ENCODE measurements at regions not wholly inside any gene's neighbourhood (a gene's known extent, or its start where the extent isn't known, plus 50 kb on each side); places are given as distances from the start of the nearest gene placed in this dataset.

DNA sequence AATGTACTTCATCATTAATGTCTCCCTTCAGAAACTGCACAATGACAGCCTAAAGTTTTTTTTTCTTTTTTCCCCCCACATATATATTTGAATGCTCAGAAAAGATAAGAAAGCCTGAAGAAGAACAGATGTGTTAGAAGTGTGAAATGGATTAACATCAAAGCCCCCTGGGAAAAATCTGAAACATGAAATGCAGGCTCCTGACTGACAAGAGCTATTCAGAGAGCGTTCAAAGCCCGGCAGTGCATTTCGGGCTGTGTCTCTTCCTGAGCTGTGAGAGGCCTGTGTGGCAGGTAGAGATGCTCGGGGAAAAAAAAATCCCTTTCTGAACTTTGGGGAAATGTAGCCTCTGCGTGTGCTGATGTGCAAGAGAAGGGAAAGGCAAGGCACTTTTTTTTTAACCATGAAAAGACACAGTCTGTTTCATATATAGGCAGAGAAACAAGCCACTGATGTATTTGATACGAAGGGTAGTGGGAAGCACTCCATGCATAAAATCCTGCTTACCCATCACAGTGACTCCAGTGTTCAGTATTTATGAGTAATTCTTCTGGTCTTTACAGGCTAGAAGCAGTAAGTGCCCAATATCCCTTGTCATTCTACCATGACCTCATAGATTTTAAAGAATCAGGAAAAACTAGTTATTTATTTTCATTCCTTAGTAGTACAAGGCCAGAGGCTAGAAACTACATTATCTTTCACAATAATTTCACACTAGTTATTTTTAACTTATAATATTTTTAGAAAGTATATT lies 1574.2 kb upstream of the PIK3C3 start:
- no peaks in the 10 kb centered on the region for H3K9me2 ChIP-seq (ENCODE audit: insufficient read depth, low read length)
- intact Hi-C loops (cut with micrococcal nuclease; ENCODE audit: unreplicated experiment) = no loop called here
- POLR2A ChIA-PET = no interaction called here
- H4K20me1 ChIP-seq (ENCODE audit: insufficient read depth, low read length) = no peaks in the 10 kb centered on the region
- H3K36me3 ChIP-seq (ENCODE audit: insufficient read depth, low read length) = no peaks in the 10 kb centered on the region
- CTCF ChIA-PET (ENCODE audit: unreplicated experiment) = no interaction called here
- H3K4me2 ChIP-seq (ENCODE audit: low read length) = no peak overlapping the region
- H2AFZ ChIP-seq (ENCODE audit: low read length) = no peak overlapping the region
- TF ChIP-seq, protein P1, sequence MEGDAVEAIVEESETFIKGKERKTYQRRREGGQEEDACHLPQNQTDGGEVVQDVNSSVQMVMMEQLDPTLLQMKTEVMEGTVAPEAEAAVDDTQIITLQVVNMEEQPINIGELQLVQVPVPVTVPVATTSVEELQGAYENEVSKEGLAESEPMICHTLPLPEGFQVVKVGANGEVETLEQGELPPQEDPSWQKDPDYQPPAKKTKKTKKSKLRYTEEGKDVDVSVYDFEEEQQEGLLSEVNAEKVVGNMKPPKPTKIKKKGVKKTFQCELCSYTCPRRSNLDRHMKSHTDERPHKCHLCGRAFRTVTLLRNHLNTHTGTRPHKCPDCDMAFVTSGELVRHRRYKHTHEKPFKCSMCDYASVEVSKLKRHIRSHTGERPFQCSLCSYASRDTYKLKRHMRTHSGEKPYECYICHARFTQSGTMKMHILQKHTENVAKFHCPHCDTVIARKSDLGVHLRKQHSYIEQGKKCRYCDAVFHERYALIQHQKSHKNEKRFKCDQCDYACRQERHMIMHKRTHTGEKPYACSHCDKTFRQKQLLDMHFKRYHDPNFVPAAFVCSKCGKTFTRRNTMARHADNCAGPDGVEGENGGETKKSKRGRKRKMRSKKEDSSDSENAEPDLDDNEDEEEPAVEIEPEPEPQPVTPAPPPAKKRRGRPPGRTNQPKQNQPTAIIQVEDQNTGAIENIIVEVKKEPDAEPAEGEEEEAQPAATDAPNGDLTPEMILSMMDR (conservative IDR thresholded peaks at IDR 0.05; ENCODE audit: low read length) = no peak
- TF ChIP-seq EZH2phosphoT487 (IDR thresholded peaks at IDR 0.05; ENCODE audit: borderline replicate concordance, low read depth, low read length) = no peak
- no TSS peak for BruUV-seq (replicated peaks)
- no peak overlapping the region for H3K27ac ChIP-seq (ENCODE audit: low read depth, low read length, poor library complexity, severe bottlenecking)
- H3K79me2 ChIP-seq (ENCODE audit: insufficient read depth, low read depth, low read length) = no peaks in the 10 kb centered on the region
- no peaks in the 10 kb centered on the region for H3K9me3 ChIP-seq (ENCODE audit: low read length)
- H3K4me1 ChIP-seq (ENCODE audit: insufficient read depth, low read length, poor library complexity, severe bottlenecking) = no peaks in the 10 kb centered on the region
- H3K4me3 ChIP-seq (ENCODE audit: low read depth, low read length, poor library complexity, severe bottlenecking) = no peak overlapping the region
- DNase-seq (ENCODE audit: low spot score) = no peak

DNA sequence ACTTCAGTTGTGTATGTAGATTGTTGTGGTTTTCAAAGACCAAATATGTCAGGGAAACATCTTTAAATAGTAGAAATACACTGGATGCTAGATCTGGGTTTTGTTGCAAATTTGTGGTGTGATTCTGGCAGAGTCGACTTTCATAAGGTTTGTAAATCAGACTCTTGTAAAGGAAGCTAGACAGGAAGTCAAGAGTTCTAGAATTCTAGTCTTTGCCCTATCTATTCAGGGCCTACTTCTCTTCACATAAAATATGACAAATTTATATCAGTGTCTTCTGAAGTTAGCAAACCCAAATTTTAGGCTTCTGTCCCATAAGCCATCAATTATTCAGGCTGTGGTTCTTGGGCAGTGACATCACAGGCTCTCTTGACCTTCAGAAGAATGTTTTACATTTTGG lies 1579.2 kb upstream of the PIK3C3 start:
- Histone ChIP-seq H3K4me1 (ENCODE audit: insufficient read depth, low read length, poor library complexity, severe bottlenecking) (no peaks in the 10 kb centered on the region), H3K9me3 (ENCODE audit: low read length) (no peaks in the 10 kb centered on the region), H3K4me3 (ENCODE audit: low read depth, low read length, poor library complexity, severe bottlenecking) (no peak overlapping the region), H3K36me3 (ENCODE audit: insufficient read depth, low read length) (no peaks in the 10 kb centered on the region), H3K9me2 (ENCODE audit: insufficient read depth, low read length) (no peaks in the 10 kb centered on the region), H3K79me2 (ENCODE audit: insufficient read depth, low read depth, low read length) (no peaks in the 10 kb centered on the region), H3K27ac (ENCODE audit: low read depth, low read length, poor library complexity, severe bottlenecking) (no peak overlapping the region), H4K20me1 (ENCODE audit: insufficient read depth, low read length) (no peaks in the 10 kb centered on the region), H3K4me2 (ENCODE audit: low read length) (no peak overlapping the region), H2AFZ (ENCODE audit: low read length) (no peak overlapping the region)
- intact Hi-C loops (cut with micrococcal nuclease; ENCODE audit: unreplicated experiment) = no loop called here
- ChIA-PET POLR2A (no interaction called here), CTCF (ENCODE audit: unreplicated experiment) (no interaction called here)
- no peak for DNase-seq (ENCODE audit: low spot score)
- no TSS peak for BruUV-seq (replicated peaks)
- TF ChIP-seq, protein P1 (conservative IDR thresholded peaks at IDR 0.05; ENCODE audit: low read length) = no peak
- TF ChIP-seq EZH2phosphoT487 (IDR thresholded peaks at IDR 0.05; ENCODE audit: borderline replicate concordance, low read depth, low read length) = no peak

DNA sequence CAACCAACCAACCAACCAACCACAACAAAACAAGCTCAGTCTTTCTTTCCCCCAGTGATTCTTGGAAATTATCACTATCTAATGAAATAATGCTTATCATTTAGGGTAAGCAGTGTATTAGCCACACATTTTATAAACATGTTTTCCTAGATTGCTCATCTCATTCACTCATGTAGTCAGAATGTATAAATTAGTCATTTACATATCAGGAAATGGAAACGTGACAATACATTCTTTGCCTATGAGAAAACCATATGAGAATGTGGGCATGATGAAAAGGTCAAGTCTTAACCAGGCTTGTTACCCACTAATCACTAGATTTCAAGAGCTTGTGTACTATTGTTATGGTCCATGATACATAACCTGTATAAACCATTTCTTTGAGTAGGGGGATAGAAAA lies 1583.4 kb upstream of the PIK3C3 start:
- TF ChIP-seq EZH2phosphoT487 (IDR thresholded peaks at IDR 0.05; ENCODE audit: borderline replicate concordance, low read depth, low read length) = no peak
- TF ChIP-seq, protein P1 (conservative IDR thresholded peaks at IDR 0.05; ENCODE audit: low read length) = no peak
- ChIA-PET CTCF (ENCODE audit: unreplicated experiment) (no interaction called here), POLR2A (no interaction called here)
- Histone ChIP-seq H3K9me3 (ENCODE audit: low read length) (no peaks in the 10 kb centered on the region), H4K20me1 (ENCODE audit: insufficient read depth, low read length) (no peaks in the 10 kb centered on the region), H3K79me2 (ENCODE audit: insufficient read depth, low read depth, low read length) (no peaks in the 10 kb centered on the region), H3K27ac (ENCODE audit: low read depth, low read length, poor library complexity, severe bottlenecking) (no peak overlapping the region), H3K9me2 (ENCODE audit: insufficient read depth, low read length) (no peaks in the 10 kb centered on the region), H2AFZ (ENCODE audit: low read length) (no peak overlapping the region), H3K4me1 (ENCODE audit: insufficient read depth, low read length, poor library complexity, severe bottlenecking) (no peaks in the 10 kb centered on the region), H3K4me3 (ENCODE audit: low read depth, low read length, poor library complexity, severe bottlenecking) (no peak overlapping the region), H3K36me3 (ENCODE audit: insufficient read depth, low read length) (no peaks in the 10 kb centered on the region), H3K4me2 (ENCODE audit: low read length) (no peak overlapping the region)
- BruUV-seq (replicated peaks) = no TSS peak
- intact Hi-C loops (cut with micrococcal nuclease; ENCODE audit: unreplicated experiment) = no loop called here
- DNase-seq (ENCODE audit: low spot score) = no peak
